ENCODE measurements at regions not wholly inside any gene's neighbourhood (a gene's known extent, or its start where the extent isn't known, plus 50 kb on each side); places are given as distances from the start of the nearest gene placed in this dataset.

- TF ChIP-seq CTCF (IDR thresholded peaks at IDR 0.05; ENCODE audit: insufficient read depth, low read length) (no peak), POLR2AphosphoS5 (IDR thresholded peaks at IDR 0.05; ENCODE audit: low read depth) (no peak), REST (IDR thresholded peaks at IDR 0.05; ENCODE audit: insufficient replicate concordance, low read depth) (no peak), SPI1 (IDR thresholded peaks at IDR 0.05; ENCODE audit: borderline replicate concordance, low read depth) (no peak), GABPA (IDR thresholded peaks at IDR 0.05; ENCODE audit: low read depth) (no peak)
These were observed 222.9 kb upstream of the PITRM1 start for GRCh38 chr10:3395458-3395861.
